OCI-LY1 (cell line): ENCODE measurements at regions not wholly inside any gene's neighbourhood (a gene's known extent, or its start where the extent isn't known, plus 50 kb on each side); places are given as distances from the start of the nearest gene placed in this dataset.

Experiments used
- H2AFZ ChIP-seq: fragments of 200-600 bp; sonication (generic), shearing (Covaris generic); 2 replicates; pipeline ENCODE4 v1.6.0; 2014; ENCODE audit warnings: antibody characterized with exemption, mild to moderate bottlenecking, low read length
- H3F3A ChIP-seq: fragments of 200-600 bp; sonication (generic), shearing (Covaris generic); 2 replicates; pipeline ENCODE4 v1.6.0; 2014; ENCODE audit warnings: mild to moderate bottlenecking, antibody characterized with exemption, low read length, moderate library complexity; ENCODE audit not compliant: insufficient read depth
- H3K27ac ChIP-seq: fragments of 200-600 bp; sonication (generic); 2 replicates; pipeline ENCODE4 v1.5.1; 2014; ENCODE audit warnings: low read length, mixed run types, mild to moderate bottlenecking, low read depth; ENCODE audit not compliant: poor library complexity, severe bottlenecking
- H3K27me3 ChIP-seq: fragments of 200-600 bp; sonication (generic); 2 replicates; pipeline ENCODE4 v1.6.0; 2014; ENCODE audit warnings: antibody characterized with exemption, mild to moderate bottlenecking, low read length, moderate library complexity; ENCODE audit not compliant: insufficient read depth
- H3K36me3 ChIP-seq: fragments of 200-600 bp; sonication (generic); 2 replicates; pipeline ENCODE4 v1.6.1; 2014; ENCODE audit warnings: mild to moderate bottlenecking, antibody characterized with exemption, low read length, moderate library complexity, mixed read lengths; ENCODE audit not compliant: insufficient read depth
- H3K4me1 ChIP-seq: fragments of 200-600 bp; sonication (generic); 2 replicates; pipeline ENCODE4 v1.5.1; 2014; ENCODE audit warnings: mild to moderate bottlenecking, low read length, moderate library complexity; ENCODE audit not compliant: insufficient read depth, severe bottlenecking
- H3K4me2 ChIP-seq: fragments of 200-600 bp; sonication (generic), shearing (Covaris generic); 2 replicates; pipeline ENCODE4 v1.6.1; 2014; ENCODE audit warnings: low read length
- H3K4me3 ChIP-seq: fragments of 200-600 bp; sonication (generic); 2 replicates; pipeline ENCODE4 v1.5.1; 2014; ENCODE audit warnings: low read length, low read depth, mild to moderate bottlenecking, mixed read lengths; ENCODE audit not compliant: poor library complexity, severe bottlenecking
- H3K79me2 ChIP-seq: fragments of 200-600 bp; shearing (Covaris generic); 2 replicates; pipeline ENCODE4 v1.6.1; 2016; ENCODE audit warnings: mixed run types, low read length, mixed read lengths; ENCODE audit not compliant: insufficient read depth
- H3K9ac ChIP-seq: fragments of 200-600 bp; sonication (generic), shearing (Covaris generic); 2 replicates; pipeline ENCODE4 v1.6.1; 2014; ENCODE audit warnings: mild to moderate bottlenecking, low read length, mixed read lengths
- H3K9me2 ChIP-seq: fragments of 200-600 bp; sonication (generic), shearing (Covaris generic); 2 replicates; pipeline ENCODE4 v1.6.1; 2014; ENCODE audit warnings: low read depth, mild to moderate bottlenecking, low read length, mixed read lengths
- H3K9me3 ChIP-seq: fragments of 200-600 bp; shearing (Covaris generic); 2 replicates; pipeline ENCODE4 v1.6.1; 2014; ENCODE audit warnings: low read length, mixed read lengths
- H4K20me1 ChIP-seq: fragments of 200-600 bp; sonication (generic), shearing (Covaris generic); 2 replicates; pipeline ENCODE4 v1.6.0; 2016; ENCODE audit warnings: mild to moderate bottlenecking, low read length; ENCODE audit not compliant: insufficient read depth
- EZH2 ChIP-seq: fragments of 200-600 bp; sonication (generic), shearing (Covaris generic); IDR thresholded peaks from 2 replicates; pipeline ENCODE4 v1.8.0; 2017; ENCODE audit warnings: borderline replicate concordance, mixed run types, mild to moderate bottlenecking, antibody characterized with exemption, low read length, moderate library complexity, mixed read lengths
- TF ChIP-seq, protein P1 (sequence below): fragments of 200-600 bp; sonication (generic), shearing (Covaris generic); IDR thresholded peaks from 2 replicates; pipeline ENCODE4 v1.5.1; 2017; ENCODE audit warnings: mild to moderate bottlenecking, antibody characterized with exemption, low read length, moderate library complexity, mixed read lengths

- Histone ChIP-seq H3F3A (no peaks in the 10 kb centered on the region), H3K79me2 (no peaks in the 10 kb centered on the region), H3K9me2 (no peaks in the 10 kb centered on the region), H3K27ac (no peak overlapping the region), H4K20me1 (no peaks in the 10 kb centered on the region), H3K27me3 (no peaks in the 10 kb centered on the region), H3K4me3 (no peak overlapping the region), H3K9ac (no peak overlapping the region), H3K9me3 (no peaks in the 10 kb centered on the region), H3K4me2 (no peak overlapping the region), H3K36me3 (no peaks in the 10 kb centered on the region), H3K4me1 (no peaks in the 10 kb centered on the region), H2AFZ (no peak overlapping the region)
- TF ChIP-seq, protein P1, sequence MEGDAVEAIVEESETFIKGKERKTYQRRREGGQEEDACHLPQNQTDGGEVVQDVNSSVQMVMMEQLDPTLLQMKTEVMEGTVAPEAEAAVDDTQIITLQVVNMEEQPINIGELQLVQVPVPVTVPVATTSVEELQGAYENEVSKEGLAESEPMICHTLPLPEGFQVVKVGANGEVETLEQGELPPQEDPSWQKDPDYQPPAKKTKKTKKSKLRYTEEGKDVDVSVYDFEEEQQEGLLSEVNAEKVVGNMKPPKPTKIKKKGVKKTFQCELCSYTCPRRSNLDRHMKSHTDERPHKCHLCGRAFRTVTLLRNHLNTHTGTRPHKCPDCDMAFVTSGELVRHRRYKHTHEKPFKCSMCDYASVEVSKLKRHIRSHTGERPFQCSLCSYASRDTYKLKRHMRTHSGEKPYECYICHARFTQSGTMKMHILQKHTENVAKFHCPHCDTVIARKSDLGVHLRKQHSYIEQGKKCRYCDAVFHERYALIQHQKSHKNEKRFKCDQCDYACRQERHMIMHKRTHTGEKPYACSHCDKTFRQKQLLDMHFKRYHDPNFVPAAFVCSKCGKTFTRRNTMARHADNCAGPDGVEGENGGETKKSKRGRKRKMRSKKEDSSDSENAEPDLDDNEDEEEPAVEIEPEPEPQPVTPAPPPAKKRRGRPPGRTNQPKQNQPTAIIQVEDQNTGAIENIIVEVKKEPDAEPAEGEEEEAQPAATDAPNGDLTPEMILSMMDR, result no peak
- no peak for TF ChIP-seq EZH2
These were observed 274.4 kb downstream of the C11orf87 start for GRCh38 chr11:109696191-109696897.

DNA sequence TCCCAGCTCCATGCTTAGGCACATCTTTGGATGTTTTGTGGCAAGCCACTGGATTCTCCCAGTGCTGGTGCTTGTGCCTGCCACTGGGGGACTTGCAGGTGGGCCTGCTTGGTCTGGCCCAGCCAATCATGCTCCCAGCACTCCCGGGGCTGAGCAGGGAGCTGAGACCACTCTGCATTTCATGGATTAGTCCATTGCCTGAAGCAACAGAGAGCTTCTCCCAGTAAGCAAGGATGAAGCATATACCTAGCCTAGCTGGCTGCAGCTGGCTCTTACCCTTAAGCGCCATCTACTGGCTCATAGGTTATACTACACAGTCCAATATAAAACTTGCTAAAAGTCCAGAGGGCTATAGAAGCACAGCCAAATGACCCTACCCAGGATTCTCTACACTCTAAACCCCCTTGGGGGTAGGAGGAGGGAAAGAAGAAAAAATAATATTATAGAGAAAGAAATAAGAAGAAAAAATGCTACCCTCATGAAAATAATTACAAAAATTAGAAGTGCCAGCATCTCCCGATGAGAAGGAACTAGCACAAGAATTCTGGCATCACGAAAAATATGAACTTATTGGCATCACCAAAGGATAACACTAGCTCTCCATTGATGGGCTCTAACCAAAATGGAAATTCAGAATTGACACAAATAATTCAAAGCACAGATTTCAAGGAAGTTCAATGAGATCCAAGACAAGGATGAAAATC is 275.3 kb downstream of the C11orf87 start:
- no peaks in the 10 kb centered on the region for H3K27me3 ChIP-seq
- no peak overlapping the region for H2AFZ ChIP-seq
- H3K4me3 ChIP-seq, result no peak overlapping the region
- H3K79me2 ChIP-seq, result no peaks in the 10 kb centered on the region
- no peaks in the 10 kb centered on the region for H4K20me1 ChIP-seq
- H3K9me2 ChIP-seq, result no peaks in the 10 kb centered on the region
- no peak overlapping the region for H3K27ac ChIP-seq
- TF ChIP-seq, protein P1, result peak; percentile 76
- no peak for TF ChIP-seq EZH2
- H3K4me2 ChIP-seq, result no peak overlapping the region
- no peaks in the 10 kb centered on the region for H3K9me3 ChIP-seq
- H3K9ac ChIP-seq, result no peak overlapping the region
- no peaks in the 10 kb centered on the region for H3K4me1 ChIP-seq
- no peaks in the 10 kb centered on the region for H3K36me3 ChIP-seq
- no peaks in the 10 kb centered on the region for H3F3A ChIP-seq

- Histone ChIP-seq H3K9me3 (no peaks in the 10 kb centered on the region), H3K27me3 (no peaks in the 10 kb centered on the region), H3F3A (no peaks in the 10 kb centered on the region), H3K9ac (no peak overlapping the region), H2AFZ (no peak overlapping the region), H3K36me3 (no peaks in the 10 kb centered on the region), H4K20me1 (no peaks in the 10 kb centered on the region), H3K4me2 (no peak overlapping the region), H3K4me3 (no peak overlapping the region), H3K27ac (no peak overlapping the region), H3K79me2 (no peaks in the 10 kb centered on the region), H3K9me2 (no peaks in the 10 kb centered on the region), H3K4me1 (no peaks in the 10 kb centered on the region)
- TF ChIP-seq EZH2, result no peak
- TF ChIP-seq, protein P1, result no peak
These were observed 276.2 kb downstream of the C11orf87 start for GRCh38 chr11:109698237-109698636.
